H1 (cell line): ENCODE measurements at regions not wholly inside any gene's neighbourhood (a gene's known extent, or its start where the extent isn't known, plus 50 kb on each side); places are given as distances from the start of the nearest gene placed in this dataset.

ENCODE experiments used
- CBX8 ChIP-seq: fragments of 300-800, 300-1000 bp; sonication (generic); IDR thresholded peaks from 2 replicates; pipeline ENCODE4 v1.7.1; 2016; ENCODE audit warnings: low read depth, low read length, borderline replicate concordance
- HDAC6 ChIP-seq: IDR thresholded peaks from one replicate; pipeline ENCODE4 v1.7.1; 2012; ENCODE audit warnings: low read depth, mild to moderate bottlenecking, inconsistent platforms, low read length, moderate library complexity

DNA sequence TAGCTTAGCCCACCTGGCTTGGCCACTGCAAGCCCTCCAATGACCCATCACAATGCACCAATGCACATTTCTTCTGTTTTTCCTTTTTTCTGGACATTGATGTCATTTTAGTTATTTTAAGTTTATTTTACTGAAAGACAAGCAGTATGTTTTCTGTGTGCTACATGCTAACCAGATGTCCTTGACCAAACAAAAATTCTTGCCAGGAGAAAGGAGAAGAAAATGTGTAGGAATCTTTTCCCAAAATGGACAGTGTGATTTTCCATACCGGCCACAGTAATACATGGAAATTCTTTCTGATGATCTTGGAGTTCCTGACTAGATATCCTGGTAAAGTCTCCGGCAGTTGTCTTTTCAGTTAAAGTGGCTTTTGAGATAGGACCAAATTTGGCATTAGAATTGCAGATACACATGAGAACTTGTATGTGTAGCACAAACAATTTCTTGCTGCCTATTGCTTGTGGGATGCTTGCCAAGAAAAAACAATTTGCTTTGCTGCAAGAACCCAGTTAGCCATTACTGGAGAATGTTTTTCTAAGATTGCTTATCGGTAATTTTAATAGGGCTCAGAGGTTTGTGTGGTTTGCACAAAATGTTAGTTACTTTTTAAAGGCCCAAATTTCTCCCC lies 696.5 kb upstream of the CITED2 start (continued):
- TF ChIP-seq HDAC6 (no peak), CBX8 (no peak)
